ENCODE measurements at regions not wholly inside any gene's neighbourhood (a gene's known extent, or its start where the extent isn't known, plus 50 kb on each side); places are given as distances from the start of the nearest gene placed in this dataset.

DNA sequence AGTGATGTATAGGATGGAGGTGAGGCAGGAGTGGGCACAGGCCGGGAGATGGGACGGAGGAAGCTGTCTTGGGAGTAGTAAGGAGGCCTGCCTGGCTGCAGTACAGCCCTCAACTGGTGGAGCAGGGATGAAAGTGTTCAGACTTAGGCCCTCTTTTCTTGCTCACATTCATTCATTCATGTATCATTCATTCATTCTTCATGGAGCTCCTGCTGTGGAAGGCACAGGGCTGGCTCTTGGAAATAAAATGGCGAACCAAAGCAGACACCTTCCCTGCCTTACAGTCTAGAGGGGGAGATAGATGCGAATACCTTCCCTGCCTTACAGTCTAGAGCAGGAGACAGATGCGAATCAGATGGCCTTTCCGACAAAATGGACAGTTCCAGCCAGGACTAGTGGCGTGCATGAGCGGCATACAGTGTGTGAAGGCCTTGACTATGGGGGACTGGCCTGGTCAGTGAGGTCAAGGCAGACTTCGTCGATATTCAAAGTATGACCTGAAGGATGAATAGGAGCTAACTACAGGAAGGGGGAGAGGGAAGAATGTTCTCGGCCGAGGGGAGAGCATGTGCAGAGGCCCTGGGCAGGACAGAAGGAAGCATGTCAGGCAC is 143.2 kb upstream of the TLE3 start:
- TF ChIP-seq POLR2A (IDR thresholded peaks at IDR 0.05; ENCODE audit: low read depth, low read length) = no peak
- no peak for TF ChIP-seq POLR2AphosphoS5 (IDR thresholded peaks at IDR 0.05; ENCODE audit: low read depth, low read length)
- no peak for TF ChIP-seq PAX5 (IDR thresholded peaks at IDR 0.05; ENCODE audit: insufficient read depth, low read length, severe bottlenecking)
- TF ChIP-seq TAF1 (IDR thresholded peaks at IDR 0.05; ENCODE audit: low read depth, low read length) = no peak
- no peak for TF ChIP-seq POU2F2 (IDR thresholded peaks at IDR 0.05; ENCODE audit: low read depth, low read length)

Data from GM12891 (cell line).